NCI-H2196 treated with DMSO at 0.1 percent for 48 hours (cell line): ENCODE measurements at regions not wholly inside any gene's neighbourhood (a gene's known extent, or its start where the extent isn't known, plus 50 kb on each side); places are given as distances from the start of the nearest gene placed in this dataset.

Experiments
- DNase-seq: peaks from one replicate; lab custom pipeline; 2025; ENCODE audit not compliant: unreplicated experiment; lab: John Stamatoyannopoulos, UW

- DNase-seq = no peak
These were observed 637.6 kb upstream of the IGFBP3 start for GRCh38 chr7:46558482-46559193.

- DNase-seq = no peak
These were observed 636.7 kb upstream of the IGFBP3 start for GRCh38 chr7:46557781-46558180.

GRCh38 chr7:46557295-46557711 lies 636.2 kb upstream of the IGFBP3 start:
- DNase-seq = no peak

GRCh38 chr7:46554688-46555422 lies 633.8 kb upstream of the IGFBP3 start:
- DNase-seq = no peak

- DNase-seq = no peak
These were observed 630.5 kb upstream of the IGFBP3 start for GRCh38 chr7:46551603-46552002.

GRCh38 chr7:46550864-46551263 lies 629.8 kb upstream of the IGFBP3 start:
- no peak for DNase-seq

- no peak for DNase-seq
These were observed 629.0 kb upstream of the IGFBP3 start for GRCh38 chr7:46549892-46550639.

GRCh38 chr7:46549347-46549746 lies 628.3 kb upstream of the IGFBP3 start:
- no peak for DNase-seq

GRCh38 chr7:46547044-46547443 lies 626.0 kb upstream of the IGFBP3 start:
- no peak for DNase-seq

GRCh38 chr7:46545790-46546189 lies 624.7 kb upstream of the IGFBP3 start:
- no peak for DNase-seq

- no peak for DNase-seq
These were observed 623.4 kb upstream of the IGFBP3 start for GRCh38 chr7:46544396-46545008.

GRCh38 chr7:46542076-46542475 lies 621.0 kb upstream of the IGFBP3 start:
- DNase-seq = no peak

GRCh38 chr7:46539892-46540483 lies 618.9 kb upstream of the IGFBP3 start:
- no peak for DNase-seq

- no peak for DNase-seq
These were observed 616.3 kb upstream of the IGFBP3 start for GRCh38 chr7:46537191-46537905.

GRCh38 chr7:46534664-46535588 lies 613.9 kb upstream of the IGFBP3 start:
- no peak for DNase-seq

GRCh38 chr7:46533946-46534345 lies 612.9 kb upstream of the IGFBP3 start:
- DNase-seq = no peak

- DNase-seq = no peak
These were observed 611.5 kb upstream of the IGFBP3 start for GRCh38 chr7:46532571-46532970.

- no peak for DNase-seq
These were observed 609.1 kb upstream of the IGFBP3 start for GRCh38 chr7:46530081-46530750.

- DNase-seq = no peak
These were observed 606.3 kb upstream of the IGFBP3 start for GRCh38 chr7:46527360-46527759.
